Adrenal gland (tissue), 5 donors: ENCODE measurements at regions not wholly inside any gene's neighbourhood (a gene's known extent, or its start where the extent isn't known, plus 50 kb on each side); places are given as distances from the start of the nearest gene placed in this dataset.

ENCODE experiments used
- POLR2A ChIP-seq, 2 donors: fragments of 450-650 bp; IDR thresholded peaks; one replicate each; pipeline ENCODE4 v1.6.1; 2017; ENCODE audit warnings: antibody characterized with exemption in 2 of 2, mild to moderate bottlenecking in 2 of 2, moderate library complexity in 1 of 2
- TF ChIP-seq, protein P1 (sequence below), 6 experiments: fragments of 450-650 bp in 4 of 6; fragments of 200-600 bp in 2 of 6; sonication (generic) in 1 of 6; IDR thresholded peaks; 1 replicate in 5 of 6; 2 replicates in 1 of 6; pipeline versions ENCODE4 v1.5.1 to v1.8.0; 2016 to 2021; ENCODE audit warnings: antibody characterized with exemption in 6 of 6, mild to moderate bottlenecking in 2 of 6, moderate library complexity in 1 of 6
- donor health status: DM: no; HTN: no; CAD: no.

DNA sequence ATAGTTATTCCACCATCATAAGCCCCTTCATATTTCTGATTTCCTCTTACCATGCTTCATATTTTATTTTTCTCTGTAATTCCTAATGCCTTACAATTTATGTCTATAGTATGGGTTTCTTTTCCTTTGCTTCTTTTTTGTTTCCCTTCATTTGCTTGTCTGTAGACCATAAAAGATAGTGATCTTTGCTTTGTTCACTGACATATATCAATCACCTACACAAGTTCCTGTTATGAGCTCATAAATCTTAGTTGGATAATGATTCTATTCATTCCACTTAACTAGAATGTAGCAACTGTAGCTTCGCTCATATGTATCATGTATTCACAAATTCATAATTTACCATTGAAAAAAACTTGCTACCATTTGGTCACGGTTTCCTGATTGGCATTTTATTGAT, 388.8 kb upstream of the ATXN7L3B start:
- TF ChIP-seq, protein P1, sequence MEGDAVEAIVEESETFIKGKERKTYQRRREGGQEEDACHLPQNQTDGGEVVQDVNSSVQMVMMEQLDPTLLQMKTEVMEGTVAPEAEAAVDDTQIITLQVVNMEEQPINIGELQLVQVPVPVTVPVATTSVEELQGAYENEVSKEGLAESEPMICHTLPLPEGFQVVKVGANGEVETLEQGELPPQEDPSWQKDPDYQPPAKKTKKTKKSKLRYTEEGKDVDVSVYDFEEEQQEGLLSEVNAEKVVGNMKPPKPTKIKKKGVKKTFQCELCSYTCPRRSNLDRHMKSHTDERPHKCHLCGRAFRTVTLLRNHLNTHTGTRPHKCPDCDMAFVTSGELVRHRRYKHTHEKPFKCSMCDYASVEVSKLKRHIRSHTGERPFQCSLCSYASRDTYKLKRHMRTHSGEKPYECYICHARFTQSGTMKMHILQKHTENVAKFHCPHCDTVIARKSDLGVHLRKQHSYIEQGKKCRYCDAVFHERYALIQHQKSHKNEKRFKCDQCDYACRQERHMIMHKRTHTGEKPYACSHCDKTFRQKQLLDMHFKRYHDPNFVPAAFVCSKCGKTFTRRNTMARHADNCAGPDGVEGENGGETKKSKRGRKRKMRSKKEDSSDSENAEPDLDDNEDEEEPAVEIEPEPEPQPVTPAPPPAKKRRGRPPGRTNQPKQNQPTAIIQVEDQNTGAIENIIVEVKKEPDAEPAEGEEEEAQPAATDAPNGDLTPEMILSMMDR (IDR thresholded peaks at IDR 0.05), result no peak
- TF ChIP-seq POLR2A (IDR thresholded peaks at IDR 0.05), result no peak
